Fibroblast of skin of back (primary cell): ENCODE measurements at regions not wholly inside any gene's neighbourhood (a gene's known extent, or its start where the extent isn't known, plus 50 kb on each side); places are given as distances from the start of the nearest gene placed in this dataset.
"Not testable (repeated sequence)": the region's sequence is repeated elsewhere in the genome, so short reads cannot be mapped to it uniquely, and the experiment has no call there.

ENCODE experiments used
- DNase-seq: peaks from one replicate; pipeline ENCODE4 v3.0.0-alpha.2; 2013

DNA sequence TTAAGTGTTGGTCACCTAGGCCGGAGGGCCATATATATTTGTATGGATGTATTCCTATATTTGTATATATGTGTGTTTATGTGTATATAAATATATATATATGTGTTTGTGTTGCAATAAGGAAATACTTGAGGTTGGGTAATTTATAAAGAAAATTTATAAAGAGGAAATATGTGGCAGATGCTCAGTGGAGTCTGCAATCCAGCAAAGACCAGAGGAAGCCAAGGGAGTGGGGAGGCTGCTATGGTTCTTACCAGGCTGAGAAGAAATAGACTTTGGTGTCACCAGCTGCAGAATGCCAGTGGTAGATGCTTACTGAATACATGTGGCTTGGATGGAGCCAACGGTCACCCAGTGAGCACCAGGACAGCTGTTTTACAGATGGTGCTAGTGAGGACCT lies 97.4 kb upstream of the ELOVL5 start:
- DNase-seq = no peak

DNA sequence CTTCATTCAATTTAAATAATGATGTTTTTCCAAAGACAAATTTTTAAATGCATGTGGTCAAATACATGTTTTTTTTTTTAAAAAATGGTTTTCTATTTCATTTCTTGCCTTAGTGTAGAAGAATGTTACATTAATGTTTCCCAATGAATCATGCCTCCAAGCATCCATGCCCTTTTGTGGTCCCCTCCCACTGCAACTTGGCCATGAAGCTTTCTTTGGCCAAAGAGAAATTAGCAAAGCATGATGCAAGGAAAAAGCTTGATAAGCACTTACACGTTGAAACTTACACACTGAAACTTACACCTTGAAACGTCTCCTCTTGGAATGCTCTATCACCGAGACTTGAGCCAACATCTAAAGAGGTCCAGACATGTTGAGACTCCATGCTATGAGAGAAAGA lies 93.0 kb upstream of the ELOVL5 start:
- peak; percentile 80 for DNase-seq

DNA sequence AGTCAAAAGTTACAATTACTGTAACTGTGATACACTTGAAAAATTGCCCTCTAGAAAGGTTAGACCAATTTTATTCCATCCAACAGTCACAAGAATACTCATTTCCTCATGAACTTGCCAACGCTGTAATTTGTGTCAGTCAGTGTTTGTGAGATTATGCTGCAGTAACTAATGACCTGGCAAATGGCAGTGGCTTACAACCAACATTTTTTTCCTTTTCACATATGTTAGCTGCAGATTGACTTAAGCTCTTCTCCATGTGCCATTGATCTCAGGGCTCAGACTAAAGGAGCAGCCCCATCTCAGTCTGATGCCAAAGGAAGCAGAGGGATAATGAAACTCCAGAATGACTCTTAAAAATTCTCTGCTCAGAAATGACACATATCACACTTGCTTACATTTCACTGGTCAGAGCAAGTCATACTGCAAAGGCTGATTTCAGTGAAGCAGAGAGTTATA lies 92.3 kb upstream of the ELOVL5 start:
- peak; percentile 46 for DNase-seq

DNA sequence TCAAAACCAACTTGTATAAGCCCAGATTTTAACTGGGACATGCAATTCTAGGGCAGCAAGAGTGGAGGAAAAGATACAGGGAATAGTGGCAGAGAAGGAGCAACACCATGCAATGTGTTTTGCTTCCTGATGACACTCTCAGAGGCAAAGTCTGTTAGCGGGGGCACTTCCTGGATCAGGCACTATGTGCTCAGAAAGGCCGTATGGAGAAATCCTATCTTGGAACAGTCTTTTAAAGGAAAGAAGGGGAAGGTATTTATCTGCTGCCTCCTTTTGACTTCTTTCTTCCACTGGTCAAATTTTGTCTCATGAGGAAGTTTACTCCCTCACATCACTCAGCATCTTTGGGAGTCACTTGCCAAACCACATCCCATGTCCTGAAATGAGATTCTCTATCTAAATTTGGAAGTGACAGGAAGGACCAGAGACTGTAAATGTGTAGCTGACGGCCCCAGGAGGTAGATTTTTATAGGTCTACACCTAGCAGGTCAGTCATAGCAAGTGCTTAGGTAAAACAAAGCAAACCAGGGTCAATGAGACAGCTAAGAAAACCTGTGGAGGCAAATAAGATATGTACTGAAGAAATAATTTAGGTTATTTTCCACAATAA lies 91.7 kb upstream of the ELOVL5 start:
- no peak for DNase-seq

DNA sequence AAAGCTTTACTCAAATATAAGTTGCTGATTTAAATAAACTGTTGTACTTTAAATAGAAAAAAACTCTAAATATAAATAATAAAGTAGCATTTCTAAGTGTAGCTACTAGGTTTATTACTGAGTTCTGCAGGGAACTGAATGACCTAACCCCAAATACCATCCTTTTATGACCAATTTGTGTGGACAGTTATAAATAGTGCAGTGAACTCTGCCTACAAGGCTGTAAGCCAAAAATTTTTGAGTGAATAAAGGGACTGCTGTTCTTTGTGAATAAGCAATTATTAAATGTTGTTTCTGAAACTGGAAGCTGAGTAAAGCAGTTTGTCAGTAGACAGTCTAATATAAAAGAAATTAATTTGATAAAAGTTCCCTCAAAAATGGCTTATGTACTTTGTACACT lies 90.8 kb upstream of the ELOVL5 start:
- DNase-seq = peak; percentile 59

DNA sequence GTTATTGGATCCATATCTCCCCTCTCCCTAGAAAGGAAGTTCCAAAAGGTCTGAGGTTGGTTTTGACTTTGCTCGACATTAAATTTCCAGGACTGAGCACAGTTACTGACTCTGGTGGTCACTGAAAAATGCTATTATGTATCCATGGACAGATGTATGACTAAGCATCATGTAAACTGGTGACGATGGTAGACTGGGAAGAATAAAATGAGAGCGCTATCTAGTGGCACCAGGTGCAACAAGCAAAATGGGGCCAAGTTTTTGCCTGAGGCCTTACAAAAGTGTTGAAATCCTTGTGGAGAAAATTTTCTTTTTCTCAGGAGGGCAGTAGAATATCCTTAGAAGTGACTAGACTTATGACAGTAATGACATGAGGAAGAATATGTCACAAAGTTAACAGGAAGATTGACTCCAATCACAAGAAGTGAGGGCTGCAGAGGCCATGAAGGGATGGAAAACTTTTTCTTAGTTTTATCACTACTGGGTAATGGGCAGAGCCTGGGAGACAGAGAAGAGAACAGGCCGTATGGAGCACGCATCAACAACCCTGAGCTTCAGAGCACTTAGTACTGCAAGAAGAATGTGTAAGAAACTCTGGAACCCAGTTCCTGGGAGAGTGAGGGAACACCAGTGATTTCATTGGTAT lies 88.9 kb upstream of the ELOVL5 start:
- DNase-seq = peak; percentile 70

DNA sequence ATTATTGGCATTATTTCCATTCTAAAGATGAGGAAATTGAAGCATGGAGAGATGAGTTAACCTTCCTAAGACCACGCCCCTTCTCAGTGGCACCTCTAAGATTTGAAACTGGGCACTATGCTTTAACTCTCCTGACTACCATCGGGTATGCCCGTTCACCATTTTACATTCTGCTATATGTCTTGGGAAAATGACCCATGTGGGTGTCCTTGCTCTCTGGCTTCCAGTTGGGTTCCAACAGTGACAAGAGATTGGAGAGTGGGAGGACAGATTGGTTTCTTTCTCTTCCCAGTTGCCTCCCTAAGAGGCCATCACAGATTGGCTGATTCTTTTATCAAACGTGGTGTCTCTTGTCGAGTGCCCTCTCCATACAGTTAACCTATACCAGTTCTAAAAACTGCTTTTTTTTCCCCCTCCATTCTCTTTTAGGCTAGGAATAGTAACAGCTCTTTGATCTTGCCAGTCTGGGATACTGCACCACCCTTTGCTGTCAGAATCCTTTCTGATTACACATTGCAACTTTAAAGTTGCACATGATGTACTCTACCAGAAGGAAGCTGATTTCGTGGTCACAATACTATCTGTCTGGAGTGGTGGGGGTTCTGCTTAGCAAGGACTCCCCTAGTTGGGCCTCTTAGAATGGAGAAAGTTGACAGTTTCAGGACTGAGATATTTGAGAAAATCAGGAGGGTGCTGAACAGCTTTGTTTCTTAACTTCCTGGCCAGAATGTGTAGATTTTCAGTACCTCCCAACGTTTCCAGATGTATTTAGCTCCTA lies 88.0 kb upstream of the ELOVL5 start:
- DNase-seq = no peak

- no peak for DNase-seq
These were observed 85.2 kb upstream of the ELOVL5 start for GRCh38 chr6:53433951-53434285.

- no peak for DNase-seq
These were observed 84.7 kb upstream of the ELOVL5 start for GRCh38 chr6:53433261-53433950.

DNA sequence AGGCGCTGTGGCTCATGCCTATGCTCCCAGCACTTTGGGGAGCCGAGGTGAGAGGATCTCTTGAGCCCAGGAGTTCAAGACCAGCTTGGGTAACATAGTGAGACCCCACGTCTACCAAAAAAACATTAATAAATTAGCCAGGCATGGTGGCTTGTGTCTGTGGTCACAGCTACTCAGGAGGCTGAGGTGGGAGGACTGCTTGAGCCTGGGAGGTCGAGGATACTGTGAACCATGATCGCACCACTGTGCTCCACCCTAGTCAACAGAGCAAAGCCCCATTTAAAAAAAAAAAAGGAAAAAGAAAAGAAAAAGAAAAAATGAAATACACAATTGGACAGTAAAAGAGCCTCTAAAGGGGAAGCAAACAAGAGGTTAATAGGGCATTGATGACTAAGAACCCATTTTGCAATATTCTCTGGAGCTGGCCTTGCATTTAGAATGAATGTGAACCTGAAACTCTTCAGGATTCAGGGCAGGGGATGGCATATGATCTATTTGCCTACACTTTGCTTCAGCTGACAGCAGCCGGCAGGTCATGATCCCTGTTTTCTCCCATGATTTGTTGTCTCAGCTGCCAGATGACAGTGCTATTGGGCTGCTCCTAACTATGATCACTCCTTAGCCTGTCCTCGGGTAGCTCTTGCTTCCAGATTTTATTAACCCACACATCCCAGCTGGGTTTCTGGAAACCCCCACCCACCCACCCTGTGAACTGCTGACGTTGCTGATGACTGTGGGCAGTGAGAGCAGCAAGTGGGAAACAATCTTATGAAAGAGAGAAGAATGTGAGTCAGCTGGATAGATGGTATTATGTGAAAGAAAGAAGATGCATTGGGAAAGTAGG lies 83.8 kb upstream of the ELOVL5 start:
- DNase-seq = no peak

- DNase-seq = no peak
These were observed 83.0 kb upstream of the ELOVL5 start for GRCh38 chr6:53431704-53432103.

DNA sequence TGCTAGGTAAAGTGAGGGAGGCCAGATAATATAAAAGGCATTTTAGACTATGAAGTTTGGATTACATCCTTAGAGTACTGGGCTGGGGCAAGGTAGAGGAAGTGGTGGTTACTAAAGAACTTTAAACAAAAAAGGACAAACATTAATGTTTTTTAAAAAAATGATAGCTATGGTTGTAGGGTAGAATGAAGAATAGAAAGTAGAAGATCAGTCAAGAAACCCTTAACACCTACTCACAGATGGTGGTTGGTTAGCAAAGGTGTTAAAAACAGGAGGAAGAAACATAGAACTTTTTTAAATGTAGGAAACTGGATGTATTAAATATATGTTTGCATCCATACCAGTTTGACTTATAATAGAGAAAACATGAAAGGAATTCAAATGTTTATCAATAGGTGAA lies 80.7 kb upstream of the ELOVL5 start:
- DNase-seq = no peak

- DNase-seq = no peak
These were observed 80.1 kb upstream of the ELOVL5 start for GRCh38 chr6:53428886-53429285.

- no peak for DNase-seq
These were observed 78.0 kb upstream of the ELOVL5 start for GRCh38 chr6:53426667-53427270.

- DNase-seq = no peak
These were observed 77.4 kb upstream of the ELOVL5 start for GRCh38 chr6:53426117-53426516.

DNA sequence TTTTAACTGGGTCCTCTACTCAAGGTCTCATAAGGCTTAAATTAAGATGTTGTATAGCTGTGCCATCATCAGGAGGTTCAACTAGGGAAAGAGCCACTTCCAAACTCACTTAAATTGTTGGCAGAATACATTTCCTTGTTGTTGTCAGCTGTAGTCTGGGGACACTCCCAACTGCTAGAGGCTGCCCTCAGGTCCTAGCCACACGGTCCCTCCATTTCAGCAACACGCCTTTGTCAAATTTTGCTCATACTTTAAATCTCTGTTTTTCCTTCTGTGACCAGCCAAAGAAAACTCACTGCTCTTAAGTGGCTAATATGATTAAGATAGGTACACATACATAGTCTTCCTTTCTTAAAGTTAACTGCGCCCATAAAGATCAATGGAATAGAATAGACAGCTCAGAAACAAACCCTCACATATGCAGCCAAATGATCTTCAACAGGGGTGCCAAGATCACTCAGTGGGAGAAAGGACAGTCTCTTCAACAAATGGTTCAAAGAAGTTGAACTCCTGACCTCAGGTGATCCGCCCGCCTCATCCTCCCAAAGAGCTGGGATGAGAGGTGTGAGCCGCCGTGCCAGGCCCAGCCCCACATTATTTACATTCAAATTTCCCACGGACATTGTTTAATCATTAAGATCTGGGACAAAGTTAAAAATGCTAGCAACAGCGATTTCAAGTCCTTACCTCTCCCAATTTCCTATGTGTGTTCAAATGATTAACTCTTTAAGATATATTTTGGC lies 76.4 kb upstream of the ELOVL5 start:
- no peak for DNase-seq

DNA sequence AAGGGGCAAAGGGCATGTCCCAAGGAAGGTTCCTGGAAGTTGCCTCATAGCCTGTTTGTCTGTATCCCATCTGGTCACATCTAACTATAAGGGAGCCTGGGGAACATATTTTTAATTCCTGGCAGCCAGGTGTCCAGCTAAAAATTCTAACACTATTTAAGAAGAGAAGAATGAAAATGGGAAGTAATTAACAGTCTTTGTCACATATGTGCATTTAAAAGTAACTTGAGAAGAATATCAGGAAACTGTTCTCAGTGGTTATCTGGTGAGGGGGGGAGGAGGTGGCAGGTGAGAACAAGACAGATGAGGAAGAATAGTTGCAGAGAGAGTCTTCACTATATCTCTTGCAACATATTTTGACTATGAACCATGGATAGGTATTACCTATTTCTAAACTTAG lies 75.5 kb upstream of the ELOVL5 start:
- DNase-seq = no peak

DNA sequence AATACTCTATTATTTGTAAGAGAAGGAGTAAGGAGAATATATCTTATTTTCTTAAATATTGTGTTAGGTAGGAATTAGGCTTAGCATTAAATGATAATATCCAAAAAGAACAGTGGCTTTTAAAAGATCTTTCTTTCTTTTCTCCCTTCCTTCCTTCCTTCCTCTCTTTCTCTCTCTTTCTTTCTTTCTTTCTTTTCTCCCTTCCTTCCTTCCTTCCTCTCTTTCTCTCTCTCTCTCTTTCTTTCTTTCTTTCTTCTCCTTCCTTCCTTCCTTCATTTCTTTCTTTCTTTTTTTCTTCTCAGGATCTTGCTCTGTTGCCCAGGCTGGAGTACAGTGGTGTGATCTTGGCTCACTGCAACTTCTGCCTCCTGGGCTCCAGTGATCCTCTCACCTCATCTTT lies 74.8 kb upstream of the ELOVL5 start:
- DNase-seq = not testable (repeated sequence)

DNA sequence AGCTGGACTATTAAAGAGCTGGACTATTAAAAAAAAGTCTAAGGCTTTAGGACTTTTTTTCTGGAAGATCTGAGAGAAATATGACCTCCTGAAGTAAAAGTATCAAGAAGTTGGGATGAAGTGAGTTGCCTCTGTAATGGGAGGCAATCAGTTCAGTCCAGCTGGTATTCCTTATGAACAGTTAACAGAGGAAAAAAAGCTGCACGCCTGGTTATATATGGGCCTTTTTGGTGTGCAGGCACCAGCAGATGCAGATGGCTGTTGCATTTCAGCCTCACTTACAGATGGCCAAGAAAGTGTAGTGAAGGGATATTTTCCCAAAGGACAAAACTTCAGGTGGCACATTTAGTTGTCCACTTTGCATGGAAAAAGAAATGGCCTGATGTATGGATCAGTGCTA lies 70.3 kb upstream of the ELOVL5 start:
- DNase-seq = no peak

DNA sequence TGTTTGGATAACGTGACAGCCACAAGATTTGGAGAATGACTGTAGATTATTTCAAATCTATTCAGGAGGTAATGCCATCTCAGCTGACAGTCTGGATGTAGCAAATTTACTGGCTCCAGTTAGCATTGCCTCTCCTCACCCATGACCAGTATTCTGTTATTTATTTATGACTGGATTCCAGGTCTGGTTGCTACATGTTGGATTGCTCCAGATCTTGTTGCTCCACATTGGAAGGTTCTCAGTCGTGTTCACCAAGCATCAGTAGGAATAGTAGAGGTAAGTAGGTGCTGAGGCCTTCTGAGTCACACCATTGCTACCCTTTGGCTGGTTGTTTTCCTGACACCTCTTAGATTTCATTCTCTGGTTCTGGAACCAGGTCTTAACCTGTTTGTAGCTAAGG lies 69.5 kb upstream of the ELOVL5 start:
- DNase-seq = no peak

GRCh38 chr6:53417141-53417540 lies 68.4 kb upstream of the ELOVL5 start:
- DNase-seq = no peak
